Osteoblast (primary cell): ENCODE measurements at regions not wholly inside any gene's neighbourhood (a gene's known extent, or its start where the extent isn't known, plus 50 kb on each side); places are given as distances from the start of the nearest gene placed in this dataset.
A peak's percentile ranks its signal among the peaks of the same experiment; 100 is the strongest.
"Not testable (repeated sequence)": the region's sequence is repeated elsewhere in the genome, so short reads cannot be mapped to it uniquely, and the experiment has no call there.

ENCODE experiments used
- DNase-seq: peaks from one replicate; pipeline ENCODE4 v3.0.0; 2011; ENCODE audit warnings: low spot score, mixed read lengths; ENCODE audit not compliant: insufficient read length; ENCODE audit errors: missing footprints
- H2AFZ ChIP-seq: 2 replicates; pipeline ENCODE4 v1.6.0; 2011; ENCODE audit warnings: mild to moderate bottlenecking, low read length
- H3K27ac ChIP-seq: 2 replicates; pipeline ENCODE4 v1.5.1; 2011; ENCODE audit warnings: mild to moderate bottlenecking, low read depth, low read length, moderate library complexity
- H3K27me3 ChIP-seq: 2 replicates; pipeline ENCODE4 v1.6.0; 2012; ENCODE audit warnings: mild to moderate bottlenecking, control low read depth, inconsistent platforms, low read length, moderate library complexity; ENCODE audit not compliant: insufficient read depth
- H3K36me3 ChIP-seq: 2 replicates; pipeline ENCODE4 v1.5.1; 2011; ENCODE audit warnings: mild to moderate bottlenecking, low read length, control low read depth, moderate library complexity; ENCODE audit not compliant: insufficient read depth
- H3K4me1 ChIP-seq: 2 replicates; pipeline ENCODE4 v1.5.1; 2011; ENCODE audit warnings: mild to moderate bottlenecking, low read length, control low read depth, moderate library complexity; ENCODE audit not compliant: insufficient read depth
- H3K4me2 ChIP-seq: 2 replicates; pipeline ENCODE4 v1.6.0; 2011; ENCODE audit warnings: mild to moderate bottlenecking, low read length; ENCODE audit not compliant: insufficient read depth
- H3K4me3 ChIP-seq: fragments of 200-600 bp; sonication (generic); 3 replicates; pipeline ENCODE4 v1.5.1; 2012; ENCODE audit warnings: mild to moderate bottlenecking, low read length, inconsistent platforms; ENCODE audit not compliant: insufficient read depth
- H3K79me2 ChIP-seq: 2 replicates; pipeline ENCODE4 v1.6.0; 2012; ENCODE audit warnings: mild to moderate bottlenecking, low read length, control low read depth, inconsistent platforms; ENCODE audit not compliant: insufficient read depth
- H3K9me3 ChIP-seq: 2 replicates; pipeline ENCODE4 v1.5.1; 2011; ENCODE audit warnings: low read depth, low read length, control low read depth
- H4K20me1 ChIP-seq: 2 replicates; pipeline ENCODE4 v1.6.0; 2012; ENCODE audit warnings: mild to moderate bottlenecking, low read length, control low read depth; ENCODE audit not compliant: insufficient read depth

GRCh38 chr2:113328572-113328971 lies 49.9 kb upstream of the PAX8 start:
- H2AFZ ChIP-seq, H3K79me2 ChIP-seq, H3K4me3 ChIP-seq, H3K9me3 ChIP-seq, H3K36me3 ChIP-seq, H3K27me3 ChIP-seq, H4K20me1 ChIP-seq: not testable (repeated sequence)
- H3K27ac ChIP-seq: peak overlapping the region; percentile 80
- DNase-seq: peak; percentile 45
- H3K4me2 ChIP-seq: peak overlapping the region; percentile 55
- H3K4me1 ChIP-seq: peaks cover 32% of the 10 kb centered on the region
